Esophagus muscularis mucosa (tissue), 3 donors: ENCODE measurements at regions not wholly inside any gene's neighbourhood (a gene's known extent, or its start where the extent isn't known, plus 50 kb on each side); places are given as distances from the start of the nearest gene placed in this dataset.

Experiments
- CTCF ChIP-seq, 3 experiments: fragments of 200-600 bp in 2 of 3; fragments of 450-650 bp in 1 of 3; sonication (generic) in 2 of 3; IDR thresholded peaks; one replicate each; pipeline ENCODE4 v1.5.1; 2017 to 2019; ENCODE audit warnings: antibody characterized with exemption in 3 of 3, mild to moderate bottlenecking in 2 of 3, moderate library complexity in 1 of 3
- POLR2A ChIP-seq: fragments of 450-650 bp; IDR thresholded peaks from one replicate; pipeline ENCODE4 v1.6.1; 2017; ENCODE audit warnings: antibody characterized with exemption, moderate library complexity, mild to moderate bottlenecking, low read depth

GRCh38 chr14:106513302-106513701 is 986.9 kb downstream of the TMEM121 start:
- TF ChIP-seq CTCF (IDR thresholded peaks at IDR 0.05) (no peak), POLR2A (no peak)
